Uterus (tissue), 2 donors: ENCODE measurements at regions not wholly inside any gene's neighbourhood (a gene's known extent, or its start where the extent isn't known, plus 50 kb on each side); places are given as distances from the start of the nearest gene placed in this dataset.

Source experiments
- POLR2A ChIP-seq, 2 donors: fragments of 450-650 bp; IDR thresholded peaks; one replicate each; pipeline ENCODE4 v1.6.1; 2016; ENCODE audit warnings: antibody characterized with exemption in 2 of 2, mild to moderate bottlenecking in 1 of 2, moderate library complexity in 1 of 2
- TF ChIP-seq, protein P1 (sequence below), 4 experiments: fragments of 200-600 bp in 2 of 4; fragments of 450-650 bp in 2 of 4; sonication (generic) in 2 of 4; IDR thresholded peaks; one replicate each; pipeline ENCODE4 v1.5.1; 2016 to 2019; ENCODE audit warnings: antibody characterized with exemption in 4 of 4, mild to moderate bottlenecking in 2 of 4, moderate library complexity in 1 of 4

GRCh38 chr3:59655418-59656015 lies 605.7 kb upstream of the CFAP20DC start:
- TF ChIP-seq, protein P1, sequence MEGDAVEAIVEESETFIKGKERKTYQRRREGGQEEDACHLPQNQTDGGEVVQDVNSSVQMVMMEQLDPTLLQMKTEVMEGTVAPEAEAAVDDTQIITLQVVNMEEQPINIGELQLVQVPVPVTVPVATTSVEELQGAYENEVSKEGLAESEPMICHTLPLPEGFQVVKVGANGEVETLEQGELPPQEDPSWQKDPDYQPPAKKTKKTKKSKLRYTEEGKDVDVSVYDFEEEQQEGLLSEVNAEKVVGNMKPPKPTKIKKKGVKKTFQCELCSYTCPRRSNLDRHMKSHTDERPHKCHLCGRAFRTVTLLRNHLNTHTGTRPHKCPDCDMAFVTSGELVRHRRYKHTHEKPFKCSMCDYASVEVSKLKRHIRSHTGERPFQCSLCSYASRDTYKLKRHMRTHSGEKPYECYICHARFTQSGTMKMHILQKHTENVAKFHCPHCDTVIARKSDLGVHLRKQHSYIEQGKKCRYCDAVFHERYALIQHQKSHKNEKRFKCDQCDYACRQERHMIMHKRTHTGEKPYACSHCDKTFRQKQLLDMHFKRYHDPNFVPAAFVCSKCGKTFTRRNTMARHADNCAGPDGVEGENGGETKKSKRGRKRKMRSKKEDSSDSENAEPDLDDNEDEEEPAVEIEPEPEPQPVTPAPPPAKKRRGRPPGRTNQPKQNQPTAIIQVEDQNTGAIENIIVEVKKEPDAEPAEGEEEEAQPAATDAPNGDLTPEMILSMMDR (IDR thresholded peaks at IDR 0.05), result no peak
- no peak for TF ChIP-seq POLR2A (IDR thresholded peaks at IDR 0.05)
